HepG2 (cell line): ENCODE measurements at regions not wholly inside any gene's neighbourhood (a gene's known extent, or its start where the extent isn't known, plus 50 kb on each side); places are given as distances from the start of the nearest gene placed in this dataset.

Experiments used
- ATAC-seq: fragments of 200-7000 bp; cut with Tn5 transposase; 3 replicates; pipeline ENCODE4 v1.9.1; 2020; ENCODE audit warnings: mild to moderate bottlenecking, moderate library complexity
- BruUV-seq: library from RNA; stranded (reverse); fragments of 400-500 nt; replicated peaks from 2 replicates; lab custom pipeline; 2021; lab: Mats Ljungman, UMichigan
- CTCF ChIA-PET: fragments of 300-600 bp; formaldehyde crosslinking; extraction: SDS; loops from one replicate; lab custom pipeline; 2021; ENCODE audit warnings: low total read pairs, inconsistent platforms, low intra/inter-chr PET ratio; lab: Yijun Ruan, JAX
- POLR2A ChIA-PET: fragments of 350-600 bp; sonication (Branson Sonifier 250); formaldehyde crosslinking; loops from one replicate; lab custom pipeline; 2020; ENCODE audit warnings: antibody characterized with exemption, inconsistent platforms; lab: Yijun Ruan, JAX
- DNase-seq: peaks from one replicate; pipeline ENCODE4 v3.0.0-alpha.2; 2015; ENCODE audit warnings: low spot score
- FAIRE-seq: peaks from 3 replicates; lab custom pipeline; 2011; peaks lifted over from hg19 to GRCh38; lab: Jason Lieb, UNC
- H2AFZ ChIP-seq: one replicate; pipeline ENCODE4 v1.6.1; 2011; ENCODE audit warnings: low read length, inconsistent platforms
- H3K27ac ChIP-seq: fragments of 300-600 bp; 3 replicates; pipeline ENCODE4 v1.8.0; 2011; ENCODE audit warnings: mixed run types, mild to moderate bottlenecking, mixed read lengths, low read length, inconsistent platforms; ENCODE audit not compliant: insufficient read depth; ENCODE audit errors: extremely low read length
- H3K27me3 ChIP-seq, 2 experiments: fragments of 200-600 bp in 1 of 2; 2 replicates in 1 of 2; 3 replicates in 1 of 2; pipeline versions ENCODE4 v1.6.0 to v1.8.0; 2011; ENCODE audit warnings: low read length in 2 of 2, mild to moderate bottlenecking in 2 of 2, moderate library complexity in 2 of 2, inconsistent platforms in 1 of 2; ENCODE audit not compliant: insufficient read depth in 2 of 2, control insufficient read depth in 1 of 2
- H3K36me3 ChIP-seq, 2 experiments: fragments of 200-600 bp in 1 of 2; replicated peaks in 1 of 2; 2 replicates in 1 of 2; 3 replicates in 1 of 2; pipeline versions ENCODE4 v1.5.1 to v1.8.0; 2011; ENCODE audit warnings: low read length in 2 of 2, inconsistent platforms in 1 of 2; ENCODE audit not compliant: insufficient read depth in 2 of 2, control insufficient read depth in 1 of 2
- H3K4me1 ChIP-seq: 2 replicates; pipeline ENCODE4 v1.5.1; 2012; ENCODE audit warnings: low read length, inconsistent platforms; ENCODE audit not compliant: insufficient read depth
- H3K4me2 ChIP-seq: 2 replicates; pipeline ENCODE4 v1.6.0; 2011; ENCODE audit warnings: low read depth, low read length, inconsistent platforms
- H3K4me3 ChIP-seq, 3 experiments: fragments of 200-600 bp in 1 of 3; sonication (generic), shearing (Covaris generic) in 1 of 3; replicated peaks in 1 of 3; 2 replicates each; pipeline ENCODE4 v1.5.1; 2011 to 2016; ENCODE audit warnings: low read length in 3 of 3, inconsistent platforms in 2 of 3, low read depth in 2 of 3, mild to moderate bottlenecking in 2 of 3, control low read depth in 1 of 3, mixed read lengths in 1 of 3; ENCODE audit not compliant: insufficient read depth in 1 of 3
- H3K79me2 ChIP-seq: one replicate; pipeline ENCODE4 v1.6.1; 2011; ENCODE audit warnings: low read length, inconsistent platforms; ENCODE audit not compliant: insufficient read depth
- H3K9ac ChIP-seq: 2 replicates; pipeline ENCODE4 v1.6.0; 2011; ENCODE audit warnings: mild to moderate bottlenecking, low read depth, low read length, inconsistent platforms; ENCODE audit not compliant: insufficient read depth
- H3K9me3 ChIP-seq: 2 replicates; pipeline ENCODE4 v1.5.1; 2012; ENCODE audit warnings: mild to moderate bottlenecking, low read length
- H4K20me1 ChIP-seq: 2 replicates; pipeline ENCODE4 v1.6.0; 2011; ENCODE audit warnings: inconsistent platforms, mild to moderate bottlenecking, low read length, moderate library complexity; ENCODE audit not compliant: insufficient read depth
- FOXK1 ChIP-seq: sonication (generic); formaldehyde crosslinking; IDR thresholded peaks from 2 replicates; pipeline ENCODE4 v1.4.0; 2020; ENCODE audit warnings: low read depth, missing genetic modification reagents, borderline replicate concordance
- GATAD1 ChIP-seq: IDR thresholded peaks from 2 replicates; pipeline ENCODE4 v1.6.1; 2016; ENCODE audit warnings: missing genetic modification reagents, missing compliant biosample characterization
- HDAC1 ChIP-seq: sonication (generic); formaldehyde crosslinking; IDR thresholded peaks from 2 replicates; pipeline ENCODE4 v1.5.1; 2020; ENCODE audit warnings: mild to moderate bottlenecking, missing genetic modification reagents
- HNF4G ChIP-seq, 2 experiments: sonication (generic) in 1 of 2; formaldehyde crosslinking in 1 of 2; IDR thresholded peaks; 2 replicates each; pipeline versions ENCODE4 v1.4.0 to v1.6.1; 2011 to 2020; ENCODE audit warnings: borderline replicate concordance in 2 of 2, low read depth in 2 of 2, mild to moderate bottlenecking in 2 of 2, low read length in 1 of 2, missing genetic modification reagents in 1 of 2, moderate library complexity in 1 of 2
- KMT2B ChIP-seq: IDR thresholded peaks from 2 replicates; pipeline ENCODE4 v1.6.1; 2016; ENCODE audit warnings: missing genetic modification reagents, missing compliant biosample characterization
- MBNL3 ChIP-seq: fragments of 250-450 bp; sonication (Bioruptor Pico); conservative IDR thresholded peaks from 2 replicates; pipeline ENCODE4 v1.8.0; 2022; ENCODE audit warnings: mild to moderate bottlenecking, inconsistent platforms
- ZNF572 ChIP-seq: sonication (generic); formaldehyde crosslinking; IDR thresholded peaks from 2 replicates; pipeline ENCODE4 v1.5.1; 2020; ENCODE audit warnings: mild to moderate bottlenecking, missing genetic modification reagents
- ZNF841 ChIP-seq: sonication (generic); formaldehyde crosslinking; IDR thresholded peaks from 2 replicates; pipeline ENCODE4 v1.8.1; 2023; ENCODE audit warnings: missing genetic modification reagents, borderline replicate concordance
- ZSCAN25 ChIP-seq: sonication (generic); formaldehyde crosslinking; IDR thresholded peaks from 2 replicates; pipeline ENCODE4 v1.8.0; 2022; ENCODE audit warnings: mild to moderate bottlenecking, missing genetic modification reagents
- in situ Hi-C: cut with HindIII; loops from 2 replicates; pipeline ENCODE4 v1.10.0; 2017; ENCODE audit warnings: low pct_unique_long_range_greater_than_20kb; ENCODE audit not compliant: extremely low pct_ligation_motif_present
- intact Hi-C: fragments of 100-400 bp; cut with micrococcal nuclease; formaldehyde crosslinking; loops from one replicate; pipeline ENCODE4 v1.10.0; 2022; ENCODE audit not compliant: unreplicated experiment
- TF ChIP-seq, protein P1 (sequence below): sonication (generic); formaldehyde crosslinking; IDR thresholded peaks from 2 replicates; pipeline ENCODE4 v1.5.0; 2020; ENCODE audit warnings: mild to moderate bottlenecking, missing genetic modification reagents

DNA sequence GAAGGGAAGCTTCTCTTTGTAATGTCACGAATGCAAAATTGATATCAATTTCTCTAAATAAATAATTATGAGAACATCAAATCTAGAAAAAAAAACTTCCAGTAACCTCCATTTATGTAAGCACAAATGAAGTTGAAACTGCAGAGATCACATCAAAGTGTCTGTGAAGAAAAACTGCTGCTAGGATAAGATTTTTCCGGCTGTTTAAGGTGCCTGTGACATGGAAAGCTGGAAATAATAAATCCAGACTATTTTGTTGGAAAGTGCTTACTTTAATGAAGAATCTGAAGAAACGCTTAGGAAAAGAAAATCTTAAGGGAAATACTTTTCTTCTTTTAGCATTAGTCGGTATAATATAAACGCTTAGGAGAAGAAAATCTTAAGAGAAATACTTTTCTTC is 57.0 kb downstream of the CHRM3 start (continued):
- no peak for TF ChIP-seq HDAC1 (CRISPR knock-in tag)
- TF ChIP-seq, protein P1, sequence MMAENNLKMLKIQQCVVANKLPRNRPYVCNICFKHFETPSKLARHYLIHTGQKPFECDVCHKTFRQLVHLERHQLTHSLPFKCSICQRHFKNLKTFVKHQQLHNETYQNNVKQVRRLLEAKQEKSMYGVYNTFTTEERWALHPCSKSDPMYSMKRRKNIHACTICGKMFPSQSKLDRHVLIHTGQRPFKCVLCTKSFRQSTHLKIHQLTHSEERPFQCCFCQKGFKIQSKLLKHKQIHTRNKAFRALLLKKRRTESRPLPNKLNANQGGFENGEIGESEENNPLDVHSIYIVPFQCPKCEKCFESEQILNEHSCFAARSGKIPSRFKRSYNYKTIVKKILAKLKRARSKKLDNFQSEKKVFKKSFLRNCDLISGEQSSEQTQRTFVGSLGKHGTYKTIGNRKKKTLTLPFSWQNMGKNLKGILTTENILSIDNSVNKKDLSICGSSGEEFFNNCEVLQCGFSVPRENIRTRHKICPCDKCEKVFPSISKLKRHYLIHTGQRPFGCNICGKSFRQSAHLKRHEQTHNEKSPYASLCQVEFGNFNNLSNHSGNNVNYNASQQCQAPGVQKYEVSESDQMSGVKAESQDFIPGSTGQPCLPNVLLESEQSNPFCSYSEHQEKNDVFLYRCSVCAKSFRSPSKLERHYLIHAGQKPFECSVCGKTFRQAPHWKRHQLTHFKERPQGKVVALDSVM (CRISPR knock-in tag): no peak
- TF ChIP-seq ZNF841 (CRISPR knock-in tag): no peak
- TF ChIP-seq KMT2B: no peak
- no peak for TF ChIP-seq FOXK1 (CRISPR knock-in tag)
- TF ChIP-seq ZSCAN25: no peak
- no peak for TF ChIP-seq ZNF572 (CRISPR knock-in tag)
- TF ChIP-seq, all 625 proteins: peak for 0

DNA sequence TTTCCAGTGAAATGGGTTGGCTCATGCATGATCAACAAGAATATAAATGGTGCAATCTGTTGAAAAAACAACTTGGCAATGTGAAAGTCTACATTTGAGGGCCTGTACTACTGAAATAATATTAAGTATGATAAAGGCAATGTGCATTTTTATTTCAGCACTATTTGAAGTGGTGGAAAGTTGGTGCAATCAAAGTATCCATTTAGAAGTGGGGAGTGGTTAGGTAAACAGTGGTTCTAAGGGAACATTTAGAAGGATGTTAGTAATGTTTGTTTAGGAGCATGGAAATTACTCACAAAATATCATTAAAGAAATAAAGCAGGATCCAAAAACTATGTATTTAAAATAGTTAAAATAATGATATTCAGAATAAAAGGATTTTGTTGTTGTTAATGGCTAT is 60.2 kb downstream of the CHRM3 start:
- intact Hi-C loops (no loop called here), in situ Hi-C loops (no loop called here)
- Histone ChIP-seq H3K9me3 (peaks cover 51% of the 10 kb centered on the region), H3K27ac (no peak overlapping the region), H3K4me3 (no peak overlapping the region), H3K36me3 (no peaks in the 10 kb centered on the region), H3K79me2 (no peaks in the 10 kb centered on the region), H4K20me1 (no peaks in the 10 kb centered on the region), H3K27me3 (no peaks in the 10 kb centered on the region), H2AFZ (no peak overlapping the region), H3K9ac (no peak overlapping the region), H3K4me1 (no peaks in the 10 kb centered on the region), H3K4me2 (no peak overlapping the region)
- ATAC-seq (no peak), DNase-seq (no peak), FAIRE-seq (no peak)
- CTCF ChIA-PET: no interaction called here
- TF ChIP-seq MBNL3 (CRISPR knock-in tag) (no peak), HNF4G (IDR thresholded peaks at IDR 0.05; ENCODE audit: borderline replicate concordance, low read depth, low read length) (no peak), HNF4G (CRISPR knock-in tag; IDR thresholded peaks at IDR 0.05; ENCODE audit: borderline replicate concordance, low read depth) (no peak), GATAD1 (no peak)
- BruUV-seq: no TSS peak
- POLR2A ChIA-PET: no interaction called here
